NB4 (cell line): ENCODE measurements at regions not wholly inside any gene's neighbourhood (a gene's known extent, or its start where the extent isn't known, plus 50 kb on each side); places are given as distances from the start of the nearest gene placed in this dataset.

Source experiments
- DNase-seq: peaks from one replicate; pipeline ENCODE4 v3.0.0; 2010; ENCODE audit warnings: low read depth
- H3K4me3 ChIP-seq: one replicate; pipeline ENCODE4 v1.5.1; 2011; ENCODE audit warnings: mild to moderate bottlenecking, low read depth, low read length, moderate library complexity
- CTCF ChIP-seq: IDR thresholded peaks from one replicate; pipeline ENCODE4 v1.5.1; 2012; ENCODE audit warnings: low read depth, low read length
- MAX ChIP-seq: IDR thresholded peaks from 2 replicates; pipeline ENCODE4 v1.6.1; 2011; ENCODE audit warnings: low read depth, low read length
- MYC ChIP-seq: IDR thresholded peaks from 2 replicates; pipeline ENCODE4 v1.6.1; 2011; ENCODE audit warnings: low read depth, low read length
- POLR2A ChIP-seq: IDR thresholded peaks from 2 replicates; pipeline ENCODE4 v1.6.1; 2011; ENCODE audit warnings: mild to moderate bottlenecking; ENCODE audit not compliant: insufficient read length; ENCODE audit errors: extremely low read depth

GRCh38 chr10:33801705-33802104 is 467.2 kb upstream of the NRP1 start:
- no peak for TF ChIP-seq CTCF
- no peak for TF ChIP-seq MAX
- TF ChIP-seq MYC, result no peak
- no peak for TF ChIP-seq POLR2A
- DNase-seq, result no peak
- H3K4me3 ChIP-seq, result no peak overlapping the region

- no peak overlapping the region for H3K4me3 ChIP-seq
- DNase-seq, result no peak
- TF ChIP-seq CTCF (no peak), MYC (no peak), MAX (no peak), POLR2A (no peak)
These were observed 466.5 kb upstream of the NRP1 start for GRCh38 chr10:33800986-33801385.

GRCh38 chr10:33800545-33800944 is 466.1 kb upstream of the NRP1 start:
- no peak overlapping the region for H3K4me3 ChIP-seq
- TF ChIP-seq MAX (no peak), CTCF (no peak), MYC (no peak), POLR2A (no peak)
- DNase-seq, result no peak

GRCh38 chr10:33799944-33800323 is 465.5 kb upstream of the NRP1 start:
- no peak for DNase-seq
- no peak overlapping the region for H3K4me3 ChIP-seq
- no peak for TF ChIP-seq MAX
- no peak for TF ChIP-seq MYC
- no peak for TF ChIP-seq CTCF

- DNase-seq, result no peak
- H3K4me3 ChIP-seq, result no peak overlapping the region
- TF ChIP-seq MYC (no peak), CTCF (no peak), MAX (no peak), POLR2A (no peak)
These were observed 464.9 kb upstream of the NRP1 start for GRCh38 chr10:33799281-33799943.

GRCh38 chr10:33798754-33799153 is 464.3 kb upstream of the NRP1 start:
- no peak for DNase-seq
- H3K4me3 ChIP-seq, result no peak overlapping the region

More at GRCh38 chr10:33798754-33799153, 464.3 kb upstream of the NRP1 start:
- TF ChIP-seq MAX (no peak), POLR2A (no peak), CTCF (no peak), MYC (no peak)
